Sigmoid colon (tissue), 4 donors: ENCODE measurements at regions not wholly inside any gene's neighbourhood (a gene's known extent, or its start where the extent isn't known, plus 50 kb on each side); places are given as distances from the start of the nearest gene placed in this dataset.

Experiments used
- CTCF ChIP-seq, 4 experiments: fragments of 450-650 bp in 3 of 4; fragments of 200-600 bp in 1 of 4; IDR thresholded peaks; one replicate each; pipeline ENCODE4 v1.5.1; 2016 to 2019; ENCODE audit warnings: antibody characterized with exemption in 4 of 4, mild to moderate bottlenecking in 3 of 4, moderate library complexity in 2 of 4
- POLR2A ChIP-seq, 2 donors: fragments of 450-650 bp; IDR thresholded peaks; one replicate each; pipeline ENCODE4 v1.6.1; 2016; ENCODE audit warnings: antibody characterized with exemption in 2 of 2, mild to moderate bottlenecking in 2 of 2, moderate library complexity in 2 of 2
- POLR2AphosphoS5 ChIP-seq, 4 donors: sonication (generic); formaldehyde crosslinking; IDR thresholded peaks; one replicate each; pipeline ENCODE4 v1.6.1; 2017; ENCODE audit warnings: antibody characterized with exemption in 4 of 4

DNA sequence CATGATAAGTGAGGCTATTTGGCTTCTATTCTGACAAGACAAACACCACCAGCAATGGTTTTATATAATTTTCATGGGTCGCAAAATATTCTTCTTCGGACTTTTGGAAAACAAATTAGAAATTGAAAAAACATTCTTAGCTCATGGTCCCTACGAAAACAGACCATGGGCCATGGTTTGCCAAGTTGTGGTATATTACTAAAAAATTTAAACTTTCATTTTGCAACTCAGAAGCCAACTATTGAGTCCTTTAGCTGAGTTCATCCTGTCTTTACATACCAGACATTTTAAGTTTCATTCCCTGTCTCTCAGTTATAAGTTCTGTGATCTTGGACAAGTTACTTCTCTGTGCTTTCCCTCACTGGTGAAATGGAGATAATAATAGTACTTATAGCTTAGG is 198.1 kb downstream of the CSNK1G3 start:
- TF ChIP-seq POLR2A (IDR thresholded peaks at IDR 0.05) (no peak), POLR2AphosphoS5 (IDR thresholded peaks at IDR 0.05) (no peak), CTCF (IDR thresholded peaks at IDR 0.05) (no peak)
